Naive B cell (primary cell): ENCODE measurements at regions not wholly inside any gene's neighbourhood (a gene's known extent, or its start where the extent isn't known, plus 50 kb on each side); places are given as distances from the start of the nearest gene placed in this dataset.
A peak's percentile ranks its signal among the peaks of the same experiment; 100 is the strongest.

Experiments
- ATAC-seq, 2 donors: fragments of 150-1000 bp; cut with Tn5 transposase; 2 replicates each; pipeline ENCODE4 v1.10.0; 2021; ENCODE audit warnings: low read depth in 2 of 2, mild to moderate bottlenecking in 2 of 2, moderate library complexity in 2 of 2
- DNase-seq: peaks from one replicate; pipeline ENCODE4 v3.0.0; 2022
- H3K27ac Mint-ChIP-seq, 6 donors: one replicate each; pipeline ENCODE4 v1.8.0; 2020 to 2022; ENCODE audit warnings: mild to moderate bottlenecking in 6 of 6, mixed read lengths in 6 of 6, moderate library complexity in 5 of 6, inconsistent platforms in 2 of 6
- H3K27me3 Mint-ChIP-seq, 3 donors: one replicate each; pipeline ENCODE4 v1.8.0; 2021 to 2022; ENCODE audit warnings: mixed read lengths in 3 of 3, mild to moderate bottlenecking in 1 of 3
- H3K36me3 Mint-ChIP-seq, 2 donors: one replicate each; pipeline ENCODE4 v1.8.0; 2020 to 2022; ENCODE audit warnings: mixed read lengths in 2 of 2, inconsistent platforms in 1 of 2, mild to moderate bottlenecking in 1 of 2
- H3K4me1 Mint-ChIP-seq, 3 donors: one replicate each; pipeline ENCODE4 v1.8.0; 2020 to 2022; ENCODE audit warnings: mixed read lengths in 3 of 3, inconsistent platforms in 1 of 3, mild to moderate bottlenecking in 1 of 3, moderate library complexity in 1 of 3
- H3K4me3 Mint-ChIP-seq, 8 donors: one replicate each; pipeline ENCODE4 v1.8.0; 2020 to 2022; ENCODE audit warnings: mild to moderate bottlenecking in 8 of 8, mixed read lengths in 8 of 8, moderate library complexity in 8 of 8, inconsistent platforms in 2 of 8
- H3K9me3 Mint-ChIP-seq, 7 donors: one replicate each; pipeline ENCODE4 v1.8.0; 2020 to 2022; ENCODE audit warnings: mixed read lengths in 7 of 7, mild to moderate bottlenecking in 5 of 7, inconsistent platforms in 2 of 7, moderate library complexity in 1 of 7

DNA sequence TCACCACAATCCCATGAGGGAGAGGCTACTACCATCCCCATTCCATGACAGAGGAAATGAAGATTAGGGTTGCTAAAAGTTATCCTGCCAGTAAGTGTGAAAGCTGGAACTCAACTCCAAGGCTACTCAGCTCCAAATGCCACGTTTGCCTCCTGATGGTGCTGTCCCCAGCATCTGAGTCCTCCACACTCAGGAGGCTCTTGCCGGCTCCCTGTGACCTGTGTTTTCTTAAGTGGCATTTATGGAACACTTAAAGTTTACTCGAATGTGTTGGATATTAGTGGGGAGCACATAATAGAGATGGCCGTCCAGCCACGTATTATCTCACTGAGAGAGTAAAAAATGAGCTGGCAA lies 267.9 kb downstream of the CBLN1 start:
- no peak overlapping the region for H3K4me3 Mint-ChIP-seq
- ATAC-seq: no peak

DNA sequence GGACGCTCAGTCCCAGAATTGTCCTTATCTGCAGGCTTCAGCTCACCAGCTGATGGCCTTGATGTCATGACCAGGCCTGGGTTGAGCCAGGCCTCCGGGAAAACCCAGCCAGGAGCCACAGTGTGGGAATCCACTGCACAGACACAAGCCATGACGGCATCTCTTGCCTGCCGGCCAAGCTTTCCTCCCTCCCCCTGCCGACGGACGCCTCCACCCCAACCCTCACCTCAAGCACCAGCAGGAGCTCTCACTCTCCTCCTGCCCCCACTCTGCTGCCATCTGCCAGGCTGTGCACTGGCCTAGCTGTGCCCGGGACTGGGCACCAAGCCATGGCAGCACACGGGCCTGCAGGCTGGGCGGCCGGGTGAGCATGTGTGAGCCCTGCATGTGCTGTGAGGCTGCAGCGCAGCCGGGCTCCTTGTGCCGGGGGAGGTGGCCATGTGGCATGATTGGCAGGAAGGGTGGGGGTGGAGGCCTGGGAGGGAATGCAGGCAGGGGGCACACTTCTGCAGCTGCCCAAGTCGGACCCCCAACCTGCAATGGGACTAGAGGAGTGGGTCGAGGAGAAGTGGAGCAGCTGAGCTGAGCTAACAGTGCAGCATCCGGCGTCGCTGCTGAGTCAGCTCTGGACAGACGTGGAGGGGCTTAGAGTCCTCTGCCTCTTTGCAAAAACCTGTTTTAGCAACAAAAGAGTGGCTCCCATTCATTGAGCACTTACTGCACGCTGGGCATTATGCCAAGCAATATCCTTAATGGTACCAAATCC lies 268.5 kb downstream of the CBLN1 start:
- DNase-seq (no peak), ATAC-seq (no peak)
- H3K4me1 Mint-ChIP-seq: no peaks in the 10 kb centered on the region
- no peak overlapping the region for H3K4me3 Mint-ChIP-seq
- H3K9me3 Mint-ChIP-seq: peaks cover 0 to 16% (median 4%) of the 10 kb centered on the region in 7 donors
- H3K27ac Mint-ChIP-seq: no peak overlapping the region
- no peaks in the 10 kb centered on the region for H3K36me3 Mint-ChIP-seq
- peaks cover 0 to 12% (median 5%) of the 10 kb centered on the region in 3 donors for H3K27me3 Mint-ChIP-seq

More for the DNA sequence above, 267.9 kb downstream of the CBLN1 start:
- H3K9me3 Mint-ChIP-seq: peaks cover 0 to 16% (median 3%) of the 10 kb centered on the region in 7 donors
- no peaks in the 10 kb centered on the region for H3K36me3 Mint-ChIP-seq
- peaks cover 0 to 12% (median 5%) of the 10 kb centered on the region in 3 donors for H3K27me3 Mint-ChIP-seq
- H3K27ac Mint-ChIP-seq: peak overlapping the region in 1 of 6 donors; percentile 45
- H3K4me1 Mint-ChIP-seq: no peaks in the 10 kb centered on the region
- no peak for DNase-seq

DNA sequence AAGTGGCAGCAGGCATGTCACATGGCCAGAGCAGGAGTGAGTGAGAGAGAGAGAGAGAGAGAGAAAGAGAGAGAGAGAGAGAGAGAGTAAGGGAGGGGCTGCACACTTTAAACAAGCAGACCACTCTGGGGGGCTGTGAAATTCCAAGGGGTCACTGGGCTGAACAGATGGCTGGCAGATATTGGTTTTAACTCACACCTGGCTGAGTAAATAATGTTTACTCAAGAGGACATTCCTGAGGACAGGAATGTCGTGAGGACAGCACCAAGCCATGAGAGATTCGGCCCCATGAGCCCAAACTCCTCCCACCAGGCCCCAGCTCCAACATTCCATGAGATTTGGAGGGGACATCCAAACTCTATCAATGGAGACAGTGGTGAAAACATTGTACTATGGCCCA lies 269.7 kb downstream of the CBLN1 start:
- Mint-ChIP-seq H3K27ac (no peak overlapping the region), H3K4me1 (no peaks in the 10 kb centered on the region), H3K27me3 (peaks cover 0 to 12% (median 5%) of the 10 kb centered on the region in 3 donors), H3K9me3 (peaks cover 0 to 16% (median 4%) of the 10 kb centered on the region in 7 donors), H3K4me3 (no peak overlapping the region), H3K36me3 (no peaks in the 10 kb centered on the region)
- no peak for ATAC-seq
- no peak for DNase-seq

DNA sequence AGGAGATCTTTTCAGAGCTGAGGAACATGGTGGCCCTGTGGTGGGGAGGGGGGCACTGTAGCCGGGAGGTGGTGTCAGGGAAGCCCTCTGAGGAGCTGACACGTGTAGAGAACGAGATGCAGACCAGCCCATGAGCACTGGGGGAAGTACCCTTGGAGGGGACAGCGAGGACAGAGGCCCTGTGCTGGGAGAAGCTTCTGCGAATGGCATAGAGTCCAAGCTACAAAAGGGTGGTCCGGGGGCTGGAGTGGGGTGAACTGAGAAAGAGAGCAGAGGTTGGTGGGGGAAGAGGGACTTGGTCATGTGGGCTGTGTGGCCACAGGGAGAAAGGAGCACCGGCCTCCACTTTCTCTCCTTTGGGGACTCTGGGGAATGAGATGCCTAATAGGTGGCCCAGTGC lies 270.8 kb downstream of the CBLN1 start:
- no peak for ATAC-seq
- Mint-ChIP-seq H3K4me3 (no peak overlapping the region), H3K9me3 (peaks cover 0 to 16% (median 6%) of the 10 kb centered on the region in 7 donors), H3K36me3 (no peaks in the 10 kb centered on the region), H3K4me1 (no peaks in the 10 kb centered on the region), H3K27ac (no peak overlapping the region), H3K27me3 (peaks cover 0 to 12% (median 7%) of the 10 kb centered on the region in 3 donors)
- no peak for DNase-seq

DNA sequence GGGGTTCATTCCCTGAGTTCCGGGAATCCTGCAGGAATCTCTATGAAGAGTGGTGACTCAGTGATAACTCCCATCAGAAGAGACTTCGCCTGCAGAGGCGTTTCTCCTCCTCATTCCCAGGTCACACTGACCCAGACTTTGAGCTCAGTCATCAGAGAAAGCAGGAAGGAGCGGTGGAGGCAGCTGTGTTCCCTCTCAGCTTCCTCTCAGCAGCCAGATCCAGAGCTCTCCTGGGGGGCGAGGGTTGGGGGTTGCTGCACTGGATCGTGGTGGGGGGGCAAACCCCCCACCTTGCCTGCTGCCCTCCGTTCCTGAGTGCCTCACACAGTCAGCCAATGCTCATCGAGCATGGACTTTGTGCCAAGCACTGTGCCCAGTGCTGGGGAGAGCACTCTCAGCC lies 271.2 kb downstream of the CBLN1 start:
- Mint-ChIP-seq H3K4me1 (no peaks in the 10 kb centered on the region), H3K27ac (no peak overlapping the region), H3K36me3 (no peaks in the 10 kb centered on the region), H3K9me3 (peaks cover 0 to 17% (median 6%) of the 10 kb centered on the region in 7 donors), H3K4me3 (no peak overlapping the region), H3K27me3 (peaks cover 0 to 12% (median 9%) of the 10 kb centered on the region in 3 donors)
- DNase-seq (no peak), ATAC-seq (no peak)

DNA sequence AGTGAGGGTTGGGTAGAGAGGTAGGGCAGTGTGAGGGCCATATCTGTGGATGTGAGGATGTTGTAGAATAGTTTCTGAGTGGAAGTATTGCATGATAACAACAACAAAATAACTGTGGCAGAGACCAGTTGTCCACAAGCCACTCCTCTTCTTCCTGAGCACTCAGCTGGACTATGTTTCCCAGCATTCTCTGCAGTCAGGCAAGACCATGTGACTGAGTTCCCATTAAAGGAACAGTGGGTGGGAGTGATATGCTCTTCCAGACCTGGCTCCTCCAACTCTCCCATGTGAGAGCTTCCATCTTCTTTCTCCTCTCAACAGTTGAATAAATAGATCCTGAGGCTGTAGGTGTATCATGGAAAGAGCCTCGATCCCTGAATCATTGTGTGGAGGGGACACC lies 272.4 kb downstream of the CBLN1 start:
- no peak overlapping the region for H3K27ac Mint-ChIP-seq
- H3K36me3 Mint-ChIP-seq: no peaks in the 10 kb centered on the region
- no peaks in the 10 kb centered on the region for H3K4me1 Mint-ChIP-seq
- ATAC-seq (no peak), DNase-seq (no peak)
- H3K4me3 Mint-ChIP-seq: no peak overlapping the region
- H3K9me3 Mint-ChIP-seq: peaks cover 0 to 14% (median 6%) of the 10 kb centered on the region in 7 donors
- H3K27me3 Mint-ChIP-seq: peaks cover 0 to 9% (median 5%) of the 10 kb centered on the region in 3 donors

DNA sequence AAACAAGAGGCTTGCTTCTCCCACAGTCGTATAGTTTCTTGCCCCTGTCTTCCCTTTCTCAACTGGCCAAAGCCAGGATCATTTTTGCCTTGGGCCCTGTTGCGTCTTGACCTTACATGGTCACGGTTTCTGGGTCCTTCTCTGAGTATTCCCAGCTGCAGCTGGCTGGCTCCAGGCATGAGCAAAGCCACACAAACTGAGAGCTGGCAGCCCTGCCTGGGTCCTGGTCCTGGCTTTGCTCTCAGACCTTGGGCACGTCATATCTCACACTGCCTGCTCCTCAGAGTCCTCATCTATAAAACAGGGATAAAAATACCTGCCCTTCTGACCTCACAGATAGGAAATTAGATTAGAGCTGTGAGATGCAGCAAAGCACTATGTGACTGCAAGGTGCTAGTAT lies 277.6 kb downstream of the CBLN1 start:
- peaks cover 0 to 15% (median 10%) of the 10 kb centered on the region in 3 donors for H3K27me3 Mint-ChIP-seq

DNA sequence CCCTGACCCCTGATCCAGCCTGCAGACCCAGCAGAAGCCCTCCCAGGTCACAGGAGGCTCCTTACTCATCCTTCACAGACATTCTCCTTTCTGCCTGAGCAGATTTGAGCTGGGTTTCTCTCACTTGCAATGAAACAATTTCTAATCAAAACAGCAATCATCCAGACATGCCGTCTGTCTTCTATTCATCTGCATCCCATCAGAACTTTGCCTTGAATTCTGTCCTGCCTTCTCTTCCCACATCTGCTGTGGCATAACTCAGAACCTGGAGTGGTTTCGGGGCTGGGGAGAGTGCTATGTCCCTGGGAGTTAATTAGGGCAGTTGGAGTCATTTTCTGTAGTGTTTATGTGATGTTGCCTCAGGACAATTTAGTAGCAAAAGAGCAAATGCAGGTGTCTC lies 278.6 kb downstream of the CBLN1 start:
- no peak overlapping the region for H3K4me3 Mint-ChIP-seq
- H3K27ac Mint-ChIP-seq: no peak overlapping the region
- H3K9me3 Mint-ChIP-seq: peaks cover 0 to 5% (median 4%) of the 10 kb centered on the region in 7 donors
- no peaks in the 10 kb centered on the region for H3K4me1 Mint-ChIP-seq
- peaks cover 0 to 15% (median 10%) of the 10 kb centered on the region in 3 donors for H3K27me3 Mint-ChIP-seq
- H3K36me3 Mint-ChIP-seq: no peaks in the 10 kb centered on the region
- ATAC-seq (no peak), DNase-seq (no peak)

More for the DNA sequence above, 277.6 kb downstream of the CBLN1 start:
- Mint-ChIP-seq H3K4me1 (no peaks in the 10 kb centered on the region), H3K9me3 (peaks cover 0 to 9% (median 4%) of the 10 kb centered on the region in 7 donors), H3K36me3 (no peaks in the 10 kb centered on the region), H3K27ac (no peak overlapping the region), H3K4me3 (no peak overlapping the region)
- no peak for DNase-seq
- ATAC-seq: no peak

DNA sequence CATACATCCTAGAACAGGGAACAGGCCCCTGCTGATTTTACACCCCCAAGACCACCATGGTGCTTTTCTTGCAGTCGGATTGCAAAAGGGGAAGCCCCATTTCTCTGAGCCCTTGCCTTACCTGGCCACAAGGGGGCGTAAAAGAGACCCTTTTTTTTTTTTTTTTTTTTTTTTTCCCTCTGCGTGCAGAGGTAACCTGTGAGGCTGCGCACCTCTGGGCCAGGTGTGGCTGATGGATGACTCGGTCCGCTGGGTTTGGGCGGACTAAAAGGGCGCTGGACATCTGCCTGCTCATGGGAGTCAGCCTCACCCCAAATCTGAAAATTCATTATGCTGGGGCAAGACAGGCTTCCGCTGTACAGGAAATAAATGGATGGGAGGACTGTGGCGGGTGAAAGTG lies 281.0 kb downstream of the CBLN1 start:
- ATAC-seq (no peak), DNase-seq (no peak)
- Mint-ChIP-seq H3K4me3 (no peak overlapping the region), H3K9me3 (peaks cover 0 to 9% (median 0%) of the 10 kb centered on the region in 7 donors), H3K4me1 (no peaks in the 10 kb centered on the region), H3K36me3 (no peaks in the 10 kb centered on the region), H3K27me3 (peaks cover 0 to 11% (median 10%) of the 10 kb centered on the region in 3 donors), H3K27ac (no peak overlapping the region)

DNA sequence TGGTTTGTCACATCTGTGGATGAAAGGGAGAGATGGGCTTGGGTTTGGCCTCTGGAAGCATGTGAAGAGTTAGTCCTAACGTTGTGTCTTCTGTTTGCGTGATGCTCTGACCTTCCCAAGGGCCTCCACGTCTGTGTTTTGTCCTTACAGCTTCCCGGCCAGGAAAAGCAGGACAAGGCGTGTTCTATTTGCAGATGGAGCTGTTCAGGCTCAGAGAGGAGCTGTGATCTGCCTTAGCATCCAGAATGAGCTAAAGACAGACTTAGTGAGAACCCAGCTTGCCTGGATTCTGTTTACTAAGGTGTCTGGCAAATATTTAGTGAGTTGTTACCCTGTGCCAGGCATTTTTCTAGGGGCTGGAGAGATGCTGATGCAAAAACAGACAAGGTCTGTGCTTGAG lies 282.1 kb downstream of the CBLN1 start:
- H3K4me3 Mint-ChIP-seq: no peak overlapping the region
- H3K36me3 Mint-ChIP-seq: no peaks in the 10 kb centered on the region
- no peak for ATAC-seq
- H3K9me3 Mint-ChIP-seq: peaks cover 0 to 6% (median under 1%) of the 10 kb centered on the region in 7 donors
- DNase-seq: no peak
- no peak overlapping the region for H3K27ac Mint-ChIP-seq
- H3K27me3 Mint-ChIP-seq: peaks cover 0 to 11% (median 10%) of the 10 kb centered on the region in 3 donors
- no peaks in the 10 kb centered on the region for H3K4me1 Mint-ChIP-seq

DNA sequence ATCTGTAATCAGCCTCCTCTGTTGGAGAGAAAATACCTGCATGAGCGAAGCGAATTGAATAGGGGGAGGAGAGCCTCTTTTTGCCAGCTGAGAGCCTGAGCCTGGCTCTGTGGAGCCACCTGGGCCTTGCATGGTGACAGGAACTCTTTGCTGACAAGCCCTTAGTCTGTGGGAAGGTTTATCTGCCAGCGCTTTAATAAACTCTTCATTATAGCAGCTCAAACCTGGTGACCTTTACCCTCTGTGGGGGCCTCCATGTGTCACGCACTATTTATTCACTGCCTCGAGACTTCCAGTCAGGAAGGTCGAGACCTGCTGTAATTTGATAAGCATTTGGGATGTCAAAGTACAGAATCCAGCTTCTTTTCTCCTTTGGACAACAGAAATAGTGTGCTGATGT lies 282.6 kb downstream of the CBLN1 start:
- Mint-ChIP-seq H3K9me3 (peaks cover 0 to 7% (median 3%) of the 10 kb centered on the region in 7 donors), H3K36me3 (no peaks in the 10 kb centered on the region), H3K4me1 (no peaks in the 10 kb centered on the region), H3K4me3 (no peak overlapping the region), H3K27ac (no peak overlapping the region), H3K27me3 (peaks cover 0 to 11% (median 10%) of the 10 kb centered on the region in 3 donors)
- no peak for ATAC-seq
- DNase-seq: no peak

DNA sequence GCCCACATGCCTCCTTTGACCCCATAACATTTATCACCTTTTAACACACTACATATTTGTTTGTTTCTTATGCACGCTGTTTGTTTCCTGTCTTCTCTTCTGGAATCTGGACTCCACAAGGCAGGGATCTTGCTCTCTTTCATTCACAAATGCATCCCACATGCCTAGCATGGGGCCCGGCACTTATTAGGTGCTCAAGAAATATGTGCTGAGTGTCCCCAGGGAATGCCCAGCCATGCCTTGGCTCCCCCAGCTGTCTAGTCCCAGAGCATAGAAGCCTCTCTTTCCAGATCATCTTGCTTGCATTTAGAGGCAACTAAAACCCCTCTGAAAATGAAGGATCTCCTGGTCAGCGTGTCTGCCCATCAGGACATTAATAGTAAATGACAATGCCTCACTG lies 283.7 kb downstream of the CBLN1 start:
- no peaks in the 10 kb centered on the region for H3K36me3 Mint-ChIP-seq
- peaks cover 0 to 7% (median 3%) of the 10 kb centered on the region in 7 donors for H3K9me3 Mint-ChIP-seq
- H3K4me1 Mint-ChIP-seq: no peaks in the 10 kb centered on the region
- DNase-seq (no peak), ATAC-seq (no peak)
- H3K27me3 Mint-ChIP-seq: peaks cover 0 to 11% (median 10%) of the 10 kb centered on the region in 3 donors
- no peak overlapping the region for H3K27ac Mint-ChIP-seq
- no peak overlapping the region for H3K4me3 Mint-ChIP-seq

DNA sequence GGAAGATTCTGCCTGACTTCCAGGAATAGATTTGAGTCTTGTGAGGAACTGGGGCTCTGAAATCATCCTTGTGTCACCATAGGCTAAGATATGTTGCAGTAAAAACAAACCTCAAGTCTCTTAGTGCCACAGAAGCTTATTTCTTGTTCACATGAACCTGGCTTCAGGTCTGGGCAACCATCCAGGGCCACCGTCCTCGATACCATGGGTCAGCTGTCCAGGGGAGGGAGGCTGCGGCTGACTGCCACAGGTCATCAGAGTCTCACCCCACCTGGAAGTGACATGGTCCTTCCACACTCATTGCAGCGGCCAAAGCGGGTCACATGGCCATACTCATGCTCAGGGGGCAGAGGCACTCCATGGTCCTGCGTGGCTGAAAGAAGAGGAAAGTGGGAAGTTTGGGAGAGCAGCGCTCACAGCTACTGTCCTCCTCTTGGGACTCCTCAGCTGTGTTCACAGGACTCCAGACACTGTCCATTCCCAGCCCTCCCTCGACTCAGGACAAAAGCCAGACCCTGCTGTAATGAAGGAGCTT lies 284.5 kb downstream of the CBLN1 start:
- H3K4me1 Mint-ChIP-seq: no peaks in the 10 kb centered on the region
- peaks cover 0 to 7% (median 3%) of the 10 kb centered on the region in 7 donors for H3K9me3 Mint-ChIP-seq
- peaks cover 0 to 11% (median 10%) of the 10 kb centered on the region in 3 donors for H3K27me3 Mint-ChIP-seq
- peak overlapping the region in 1 of 8 donors; percentile 42 for H3K4me3 Mint-ChIP-seq
- no peaks in the 10 kb centered on the region for H3K36me3 Mint-ChIP-seq
- no peak for ATAC-seq
- DNase-seq: no peak
- H3K27ac Mint-ChIP-seq: no peak overlapping the region

DNA sequence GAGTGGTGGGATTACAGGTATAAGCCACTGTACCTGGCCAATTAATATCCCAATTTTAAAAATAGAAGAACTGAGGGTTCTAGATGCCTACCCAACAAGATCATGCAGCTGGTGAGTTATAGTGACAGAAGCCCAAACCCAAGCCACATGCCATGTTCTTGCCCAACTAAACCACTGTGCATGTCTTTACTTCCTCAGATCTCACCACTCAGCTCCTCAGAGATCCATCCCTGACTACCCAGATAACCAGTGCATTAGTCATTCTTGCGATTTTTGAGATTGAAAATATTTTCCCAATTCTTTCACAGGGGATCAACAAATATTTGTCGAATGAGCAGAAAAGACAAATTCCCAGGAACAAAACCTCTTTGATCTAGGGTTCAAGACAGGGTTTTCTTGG lies 303.1 kb downstream of the CBLN1 start:
- H3K27ac Mint-ChIP-seq: peak overlapping the region in 1 of 6 donors; percentile 35
- ATAC-seq (no peak), DNase-seq (no peak)
- H3K9me3 Mint-ChIP-seq: peaks cover 0 to 18% (median 5%) of the 10 kb centered on the region in 7 donors
- H3K36me3 Mint-ChIP-seq: peaks cover 0 to 5% of the 10 kb centered on the region in 2 donors
- no peaks in the 10 kb centered on the region for H3K4me1 Mint-ChIP-seq
- peaks cover 0 to 5% (median 0%) of the 10 kb centered on the region in 3 donors for H3K27me3 Mint-ChIP-seq
- H3K4me3 Mint-ChIP-seq: no peak overlapping the region
